ENCODE measurements at regions not wholly inside any gene's neighbourhood (a gene's known extent, or its start where the extent isn't known, plus 50 kb on each side); places are given as distances from the start of the nearest gene placed in this dataset.

- TF ChIP-seq ZNF274 (IDR thresholded peaks at IDR 0.05; ENCODE audit: low read depth, low read length) = no peak
- no peak for TF ChIP-seq YY1 (IDR thresholded peaks at IDR 0.05; ENCODE audit: insufficient read depth, insufficient read length)
Measured at GRCh38 chr20:33916768-33917167, 76.9 kb upstream of the RALY start.

Measured in NT2/D1 (cell line).